ENCODE measurements at regions not wholly inside any gene's neighbourhood (a gene's known extent, or its start where the extent isn't known, plus 50 kb on each side); places are given as distances from the start of the nearest gene placed in this dataset.

- no peak overlapping the region for H3K4me2 ChIP-seq (ENCODE audit: low read depth, low read length)
- H3F3A ChIP-seq (ENCODE audit: insufficient read depth, low read length): no peaks in the 10 kb centered on the region
- H3K36me3 ChIP-seq (replicated peaks; ENCODE audit: insufficient read depth, low read length): no peaks in the 10 kb centered on the region
- no peaks in the 10 kb centered on the region for H3K27me3 ChIP-seq (replicated peaks; ENCODE audit: insufficient read depth, low read length)
- no peaks in the 10 kb centered on the region for H3K9me3 ChIP-seq (replicated peaks; ENCODE audit: insufficient read depth, low read length)
- H3K9me2 ChIP-seq (replicated peaks; ENCODE audit: insufficient read depth, low read length): no peaks in the 10 kb centered on the region
- no peak overlapping the region for H3K27ac ChIP-seq (ENCODE audit: low read length)
- TF ChIP-seq EZH2phosphoT487 (IDR thresholded peaks at IDR 0.05; ENCODE audit: low read length) (no peak), CTCF (IDR thresholded peaks at IDR 0.05; ENCODE audit: low read length) (no peak), EZH2 (optimal IDR thresholded peaks at IDR 0.05; ENCODE audit: low read depth, low read length) (no peak)
- no peaks in the 10 kb centered on the region for H3K79me2 ChIP-seq (ENCODE audit: low read length)
- no peaks in the 10 kb centered on the region for H4K20me1 ChIP-seq (ENCODE audit: insufficient read depth, low read length)
- no peaks in the 10 kb centered on the region for H3K4me1 ChIP-seq (ENCODE audit: low read length)
- DNase-seq: no peak
- H3K4me3 ChIP-seq (ENCODE audit: low read length): no peak overlapping the region
- no peak overlapping the region for H3K9ac ChIP-seq (ENCODE audit: low read length)
- no peak overlapping the region for H2AFZ ChIP-seq (ENCODE audit: low read length)
Measured at GRCh38 chr5:74541381-74541781, 99.1 kb downstream of the ENC1 start.

- Histone ChIP-seq H3K79me2 (ENCODE audit: low read length) (no peaks in the 10 kb centered on the region), H3K4me3 (ENCODE audit: low read length) (no peak overlapping the region), H3K9ac (ENCODE audit: low read length) (no peak overlapping the region), H4K20me1 (ENCODE audit: insufficient read depth, low read length) (no peaks in the 10 kb centered on the region), H3K27me3 (replicated peaks; ENCODE audit: insufficient read depth, low read length) (no peaks in the 10 kb centered on the region), H3K4me1 (ENCODE audit: low read length) (no peaks in the 10 kb centered on the region), H3K9me3 (replicated peaks; ENCODE audit: insufficient read depth, low read length) (no peaks in the 10 kb centered on the region), H3K4me2 (ENCODE audit: low read depth, low read length) (no peak overlapping the region), H3K27ac (ENCODE audit: low read length) (no peak overlapping the region), H3K9me2 (replicated peaks; ENCODE audit: insufficient read depth, low read length) (no peaks in the 10 kb centered on the region), H2AFZ (ENCODE audit: low read length) (no peak overlapping the region), H3F3A (ENCODE audit: insufficient read depth, low read length) (no peaks in the 10 kb centered on the region), H3K36me3 (replicated peaks; ENCODE audit: insufficient read depth, low read length) (no peaks in the 10 kb centered on the region)
- no peak for DNase-seq
- TF ChIP-seq CTCF (IDR thresholded peaks at IDR 0.05; ENCODE audit: low read length) (no peak), EZH2phosphoT487 (IDR thresholded peaks at IDR 0.05; ENCODE audit: low read length) (no peak)
Measured at GRCh38 chr5:74540622-74541021, 99.9 kb downstream of the ENC1 start.

GRCh38 chr5:74539986-74540385 is 100.5 kb downstream of the ENC1 start:
- no peak overlapping the region for H3K4me2 ChIP-seq (ENCODE audit: low read depth, low read length)
- no peak for DNase-seq
- no peaks in the 10 kb centered on the region for H3K4me1 ChIP-seq (ENCODE audit: low read length)
- H3K79me2 ChIP-seq (ENCODE audit: low read length): no peaks in the 10 kb centered on the region
- H3K4me3 ChIP-seq (ENCODE audit: low read length): no peak overlapping the region
- H4K20me1 ChIP-seq (ENCODE audit: insufficient read depth, low read length): no peaks in the 10 kb centered on the region
- H3K27me3 ChIP-seq (replicated peaks; ENCODE audit: insufficient read depth, low read length): no peaks in the 10 kb centered on the region
- H3K9me2 ChIP-seq (replicated peaks; ENCODE audit: insufficient read depth, low read length): no peaks in the 10 kb centered on the region
- no peak overlapping the region for H2AFZ ChIP-seq (ENCODE audit: low read length)
- no peak overlapping the region for H3K27ac ChIP-seq (ENCODE audit: low read length)
- H3K36me3 ChIP-seq (replicated peaks; ENCODE audit: insufficient read depth, low read length): no peaks in the 10 kb centered on the region
- H3F3A ChIP-seq (ENCODE audit: insufficient read depth, low read length): no peaks in the 10 kb centered on the region
- H3K9me3 ChIP-seq (replicated peaks; ENCODE audit: insufficient read depth, low read length): no peaks in the 10 kb centered on the region
- no peak for TF ChIP-seq EZH2 (optimal IDR thresholded peaks at IDR 0.05; ENCODE audit: low read depth, low read length)
- no peak for TF ChIP-seq EZH2phosphoT487 (IDR thresholded peaks at IDR 0.05; ENCODE audit: low read length)
- no peak for TF ChIP-seq CTCF (IDR thresholded peaks at IDR 0.05; ENCODE audit: low read length)
- no peak overlapping the region for H3K9ac ChIP-seq (ENCODE audit: low read length)
